Suppressor macrophage (primary cell): ENCODE measurements at regions not wholly inside any gene's neighbourhood (a gene's known extent, or its start where the extent isn't known, plus 50 kb on each side); places are given as distances from the start of the nearest gene placed in this dataset.

Source experiments
- DNase-seq, 4 experiments: peaks; one replicate each; pipeline ENCODE4 v3.0.0-alpha.2; 2020 to 2022

- no peak for DNase-seq
Observed at GRCh38 chr4:188858696-188859095, 719.5 kb downstream of the TRIML1 start.

DNA sequence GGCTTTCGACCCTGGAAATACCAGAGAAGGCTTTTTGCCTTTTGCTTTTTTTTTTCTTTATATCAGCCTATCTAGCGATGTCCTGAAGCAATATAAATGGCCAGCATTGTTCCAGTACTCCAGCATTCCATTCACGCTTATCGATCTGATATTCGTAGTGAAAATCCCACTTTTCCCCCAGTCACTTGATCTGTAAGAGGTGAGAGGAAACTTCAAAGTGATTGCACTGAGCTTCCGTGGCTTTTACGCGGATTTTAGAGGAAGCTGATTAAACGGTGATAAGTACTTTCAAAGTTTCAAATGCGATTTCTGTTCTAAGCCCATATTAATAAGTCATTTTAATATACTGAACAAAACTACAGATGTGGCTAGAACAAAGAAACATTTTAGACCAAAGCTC, 725.5 kb downstream of the TRIML1 start:
- DNase-seq: no peak

DNA sequence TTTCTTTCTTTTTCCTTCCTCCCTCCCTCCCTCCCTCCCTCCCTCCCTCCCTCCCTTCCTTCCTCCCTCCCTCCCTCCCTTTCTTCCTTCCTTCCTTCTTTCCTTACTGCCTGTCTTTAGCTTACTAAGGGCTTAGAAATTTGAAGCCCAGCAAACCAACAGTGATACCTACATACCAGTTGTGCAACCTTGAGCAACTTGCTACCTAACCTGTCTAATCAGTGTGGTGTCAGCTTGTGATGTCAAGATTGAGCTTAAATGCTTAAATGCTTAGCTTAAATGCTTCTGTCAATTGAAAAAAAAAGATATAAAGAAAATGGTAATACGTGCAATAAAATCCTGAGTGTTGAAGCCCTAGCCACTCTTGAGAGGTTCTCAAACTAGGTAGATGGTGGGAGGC, 728.6 kb downstream of the TRIML1 start:
- no peak for DNase-seq

DNA sequence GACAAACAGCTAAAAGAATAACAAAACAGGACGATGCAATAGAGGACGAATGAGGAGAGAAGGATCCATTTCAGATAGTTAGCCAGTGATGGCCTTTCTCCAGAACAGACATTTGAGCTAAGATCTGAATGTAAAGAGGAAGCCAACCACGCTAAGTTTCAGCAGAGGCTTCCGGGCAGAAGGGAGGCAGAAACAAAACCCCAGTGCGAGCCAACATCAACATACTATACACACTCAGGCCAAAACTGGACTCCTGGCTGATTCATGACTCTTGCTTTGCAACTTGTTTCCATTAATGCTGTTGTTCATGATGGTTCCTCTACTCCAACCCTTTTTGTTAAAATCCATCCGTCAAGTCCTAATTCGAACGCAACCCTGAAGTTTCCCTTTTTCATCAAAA, 730.3 kb downstream of the TRIML1 start:
- DNase-seq: no peak

- no peak for DNase-seq
Observed at GRCh38 chr4:188872809-188873208, 733.6 kb downstream of the TRIML1 start.

GRCh38 chr4:188876881-188877280, 737.6 kb downstream of the TRIML1 start:
- DNase-seq: no peak

GRCh38 chr4:188879598-188879997, 740.4 kb downstream of the TRIML1 start:
- no peak for DNase-seq

GRCh38 chr4:188887905-188888304, 748.7 kb downstream of the TRIML1 start:
- no peak for DNase-seq

GRCh38 chr4:188892837-188893236, 753.6 kb downstream of the TRIML1 start:
- no peak for DNase-seq

GRCh38 chr4:188903986-188904385, 764.7 kb downstream of the TRIML1 start:
- DNase-seq: no peak

- DNase-seq: no peak
Observed at GRCh38 chr4:188904617-188905016, 765.4 kb downstream of the TRIML1 start.

DNA sequence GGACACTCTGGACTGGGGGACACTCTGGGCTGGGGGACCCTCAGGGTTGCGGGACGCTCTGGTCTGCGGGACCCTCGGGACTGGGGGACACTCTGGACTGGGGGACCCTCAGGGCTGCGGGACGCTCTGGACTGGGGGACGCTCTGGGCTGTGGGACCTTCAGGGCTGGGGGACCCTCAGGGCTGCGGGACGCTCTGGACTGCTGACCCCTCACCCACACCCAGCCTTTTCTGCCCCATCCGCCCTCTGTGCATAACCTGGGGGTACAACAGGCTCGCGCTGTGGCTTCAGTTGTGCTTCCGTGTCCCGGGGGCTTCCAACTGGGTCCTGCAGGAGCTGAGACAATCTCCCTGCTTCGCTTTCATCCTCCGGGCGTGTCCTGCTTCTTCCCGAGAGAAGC, 766.0 kb downstream of the TRIML1 start:
- DNase-seq: no peak

DNA sequence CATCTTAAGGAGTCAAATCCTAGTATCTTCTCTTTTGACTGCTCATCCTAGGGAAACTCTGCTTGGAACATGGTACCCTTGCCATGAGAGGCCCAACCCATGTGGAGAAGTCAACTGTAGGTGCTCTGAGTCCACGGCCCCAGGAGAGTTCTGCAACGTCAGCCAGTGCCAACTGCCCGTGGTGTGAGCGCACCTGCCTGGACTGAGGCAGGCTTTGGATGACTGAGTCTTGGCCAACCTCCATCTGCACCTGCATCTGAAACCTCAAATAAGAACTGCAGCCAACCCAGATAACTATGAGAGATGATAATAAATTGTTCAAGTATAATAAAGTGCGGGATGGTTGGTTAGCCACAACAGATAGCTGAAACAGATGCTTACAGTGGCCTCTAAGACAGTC, 772.0 kb downstream of the TRIML1 start:
- no peak for DNase-seq

DNA sequence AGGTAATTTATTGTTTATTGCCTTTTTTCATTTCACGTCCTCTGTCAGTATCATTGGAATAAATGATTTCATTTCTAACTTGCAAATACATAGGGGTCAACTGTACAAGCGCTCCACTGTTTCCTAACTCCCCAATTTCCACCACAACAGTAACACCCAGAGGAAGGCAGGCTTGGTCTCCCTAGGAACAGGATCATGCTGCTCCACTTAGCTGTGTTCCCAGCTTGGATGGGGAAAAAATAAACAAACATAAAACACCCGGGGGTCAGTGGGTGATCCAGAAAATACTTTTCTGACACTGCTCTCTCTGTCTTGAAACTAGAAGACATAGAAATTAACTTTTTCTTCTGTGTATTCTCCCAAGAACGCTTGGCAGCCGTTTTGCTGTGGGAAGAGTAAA, 772.5 kb downstream of the TRIML1 start:
- no peak for DNase-seq

DNA sequence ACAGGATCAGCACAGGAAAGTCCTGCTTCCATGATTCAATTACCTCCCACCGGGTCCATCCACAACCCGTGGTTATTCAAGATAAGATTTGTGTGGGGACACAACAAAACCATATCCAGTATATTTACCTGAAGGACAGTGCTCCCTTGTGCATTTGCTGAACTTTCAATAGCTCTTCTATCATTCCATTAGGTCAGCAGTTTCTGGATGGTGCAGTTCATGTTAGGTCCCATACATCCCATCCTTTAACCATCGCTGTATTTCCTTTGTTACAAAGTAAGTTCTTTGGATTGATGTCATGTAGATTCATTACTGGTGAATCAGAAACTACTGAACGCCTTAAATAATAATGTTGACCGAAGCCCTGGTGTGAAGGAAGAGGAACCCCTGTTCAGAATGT, 775.9 kb downstream of the TRIML1 start:
- DNase-seq: no peak

GRCh38 chr4:188918787-188919186, 779.5 kb downstream of the TRIML1 start:
- DNase-seq: no peak

GRCh38 chr4:188930822-188931221, 791.6 kb downstream of the TRIML1 start:
- DNase-seq: no peak

DNA sequence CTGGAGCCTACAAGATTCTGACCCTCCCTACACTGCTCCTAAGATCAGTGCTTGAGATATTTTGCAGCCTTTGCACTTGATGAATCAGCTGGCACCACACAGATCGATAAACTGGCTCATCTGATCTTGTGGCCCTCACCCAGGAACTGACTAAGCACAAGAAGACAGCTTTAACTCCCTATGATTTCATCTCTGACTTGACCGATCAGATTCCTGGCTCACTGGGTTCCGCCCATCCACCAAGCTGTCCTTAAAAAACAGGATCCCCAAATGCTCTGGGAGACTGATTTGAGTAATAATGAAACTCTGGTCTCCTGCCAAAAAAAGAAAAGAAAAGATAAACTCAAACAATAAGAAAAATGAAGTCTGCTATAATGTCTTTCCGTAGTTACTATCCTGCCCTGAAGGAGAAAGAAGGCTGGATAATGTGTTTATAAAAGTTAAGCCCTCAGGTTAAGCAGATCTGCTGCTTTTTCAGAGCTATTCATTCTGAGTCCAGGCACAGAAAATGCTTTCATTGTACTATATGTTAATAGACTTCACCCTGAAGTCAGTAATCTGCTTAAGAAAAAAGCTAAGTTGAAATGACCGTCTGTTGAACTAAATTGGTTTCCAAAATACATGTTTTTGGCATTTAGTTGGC, 795.2 kb downstream of the TRIML1 start:
- no peak for DNase-seq

DNA sequence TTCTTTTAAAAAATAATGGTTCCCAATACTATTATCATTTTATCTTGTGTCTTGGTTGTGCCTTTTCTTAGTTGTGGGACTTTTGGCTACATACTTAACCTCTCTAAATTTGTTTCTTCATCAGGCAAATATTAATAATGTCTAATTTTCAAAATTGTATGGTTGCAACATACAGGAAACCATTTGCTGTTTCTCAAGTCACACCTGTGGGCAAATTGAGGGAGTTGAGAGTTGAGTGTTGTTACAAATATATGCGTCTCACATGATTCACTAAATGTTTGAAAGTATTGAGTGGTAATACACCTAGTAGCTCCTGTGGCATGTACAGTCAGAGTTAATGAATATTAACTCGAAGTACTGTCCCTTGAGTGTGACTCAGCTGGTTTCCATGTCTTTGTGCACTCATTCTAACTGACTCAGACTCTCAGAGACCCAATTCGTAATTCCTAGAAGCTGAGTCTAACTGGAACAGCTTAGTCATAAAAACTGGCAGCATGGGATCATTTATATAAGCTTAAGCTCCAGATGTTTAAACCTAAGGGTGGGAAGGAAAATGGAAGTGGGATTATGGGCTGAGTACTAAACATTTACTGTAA, 802.4 kb downstream of the TRIML1 start:
- DNase-seq: no peak

GRCh38 chr4:188942606-188943005, 803.4 kb downstream of the TRIML1 start:
- DNase-seq: no peak

- no peak for DNase-seq
Observed at GRCh38 chr4:188949596-188949995, 810.4 kb downstream of the TRIML1 start.

- no peak for DNase-seq
Observed at GRCh38 chr4:188955066-188955465, 815.8 kb downstream of the TRIML1 start.

DNA sequence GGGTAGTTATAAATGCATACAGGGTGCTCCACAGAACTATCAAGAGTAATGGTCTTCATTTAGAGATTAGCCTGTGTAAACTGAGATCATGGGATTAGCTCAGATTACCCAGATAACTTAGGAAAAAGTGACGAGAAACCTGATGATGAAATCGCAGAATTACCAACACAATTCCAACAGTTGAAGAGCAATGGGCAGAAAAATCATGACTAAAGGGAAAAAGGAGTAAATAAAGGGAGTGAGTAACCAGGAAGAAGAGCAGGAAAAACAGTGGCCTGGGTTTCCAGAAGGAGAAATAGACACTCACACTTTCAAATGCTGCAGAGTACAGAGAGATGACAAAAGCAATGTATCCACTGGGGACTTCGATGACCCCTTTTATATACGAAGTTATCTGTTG, 817.3 kb downstream of the TRIML1 start:
- no peak for DNase-seq

DNA sequence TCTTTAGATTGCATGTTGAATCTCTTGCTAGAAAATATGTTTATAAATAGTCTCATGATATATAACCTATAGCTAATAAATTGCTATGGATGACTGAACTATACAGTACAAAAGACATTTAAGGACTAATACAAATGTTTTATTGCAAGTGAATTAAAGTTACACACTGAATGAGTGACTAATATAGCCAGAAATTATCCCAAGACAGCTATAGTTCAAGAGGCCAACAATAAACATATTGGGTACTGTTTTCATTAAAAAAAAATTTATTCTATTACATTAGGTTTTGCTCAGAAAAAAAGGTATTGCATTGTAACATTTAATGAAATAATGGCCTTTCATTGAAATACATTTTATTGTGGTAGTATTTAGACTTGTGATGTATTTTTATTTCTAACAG, 819.1 kb downstream of the TRIML1 start:
- no peak for DNase-seq

DNA sequence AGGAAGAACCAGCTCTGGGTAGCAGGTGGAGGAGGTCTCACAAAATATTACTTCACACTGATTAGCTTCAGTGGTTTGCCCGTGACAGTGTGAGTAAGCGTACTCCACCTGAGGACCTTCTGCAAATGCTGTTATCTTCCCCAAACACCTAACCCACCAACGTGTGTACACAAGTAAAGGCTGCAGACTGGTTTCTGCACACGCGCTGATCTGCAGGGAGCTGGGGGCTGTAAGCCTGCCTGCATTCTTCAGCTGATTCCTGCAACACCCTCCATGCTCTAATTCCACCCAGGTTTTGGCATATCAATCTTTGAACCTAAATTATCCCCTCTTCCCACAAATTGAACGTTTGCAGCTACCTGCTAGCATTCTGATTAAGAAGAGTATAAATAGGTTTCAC, 820.2 kb downstream of the TRIML1 start:
- DNase-seq: no peak
